ENCODE measurements at regions not wholly inside any gene's neighbourhood (a gene's known extent, or its start where the extent isn't known, plus 50 kb on each side); places are given as distances from the start of the nearest gene placed in this dataset.
"Not testable (repeated sequence)": the region's sequence is repeated elsewhere in the genome, so short reads cannot be mapped to it uniquely, and the experiment has no call there.

- no peak for ATAC-seq (ENCODE audit: low FRiP score)
- DNase-seq (ENCODE audit: low spot score), result no peak
- TF ChIP-seq, protein P1, sequence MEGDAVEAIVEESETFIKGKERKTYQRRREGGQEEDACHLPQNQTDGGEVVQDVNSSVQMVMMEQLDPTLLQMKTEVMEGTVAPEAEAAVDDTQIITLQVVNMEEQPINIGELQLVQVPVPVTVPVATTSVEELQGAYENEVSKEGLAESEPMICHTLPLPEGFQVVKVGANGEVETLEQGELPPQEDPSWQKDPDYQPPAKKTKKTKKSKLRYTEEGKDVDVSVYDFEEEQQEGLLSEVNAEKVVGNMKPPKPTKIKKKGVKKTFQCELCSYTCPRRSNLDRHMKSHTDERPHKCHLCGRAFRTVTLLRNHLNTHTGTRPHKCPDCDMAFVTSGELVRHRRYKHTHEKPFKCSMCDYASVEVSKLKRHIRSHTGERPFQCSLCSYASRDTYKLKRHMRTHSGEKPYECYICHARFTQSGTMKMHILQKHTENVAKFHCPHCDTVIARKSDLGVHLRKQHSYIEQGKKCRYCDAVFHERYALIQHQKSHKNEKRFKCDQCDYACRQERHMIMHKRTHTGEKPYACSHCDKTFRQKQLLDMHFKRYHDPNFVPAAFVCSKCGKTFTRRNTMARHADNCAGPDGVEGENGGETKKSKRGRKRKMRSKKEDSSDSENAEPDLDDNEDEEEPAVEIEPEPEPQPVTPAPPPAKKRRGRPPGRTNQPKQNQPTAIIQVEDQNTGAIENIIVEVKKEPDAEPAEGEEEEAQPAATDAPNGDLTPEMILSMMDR (IDR thresholded peaks at IDR 0.05), result no peak
Observed at GRCh38 chr6:68229566-68229965, 405.5 kb upstream of the ADGRB3 start.

DNA sequence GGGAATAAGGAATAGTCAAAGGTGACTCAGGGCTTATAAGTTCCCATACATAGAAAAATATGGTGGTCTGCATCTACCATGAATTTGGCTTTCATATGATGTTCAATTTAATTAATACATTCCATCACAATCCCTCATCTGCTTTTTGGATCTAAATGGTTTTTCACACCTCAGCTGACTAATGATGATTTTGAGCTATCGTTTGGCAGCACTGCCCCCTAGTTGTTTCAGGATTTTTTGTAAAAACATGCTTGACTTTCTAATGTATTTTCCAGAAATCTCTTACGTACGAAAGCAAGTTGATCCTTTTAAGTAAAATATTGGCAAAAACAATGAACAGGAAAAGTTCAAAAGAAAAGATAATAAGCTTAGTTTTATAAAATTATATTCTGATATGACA, 408.6 kb upstream of the ADGRB3 start:
- ATAC-seq (ENCODE audit: low FRiP score) (no peak), DNase-seq (ENCODE audit: low spot score) (no peak)

DNA sequence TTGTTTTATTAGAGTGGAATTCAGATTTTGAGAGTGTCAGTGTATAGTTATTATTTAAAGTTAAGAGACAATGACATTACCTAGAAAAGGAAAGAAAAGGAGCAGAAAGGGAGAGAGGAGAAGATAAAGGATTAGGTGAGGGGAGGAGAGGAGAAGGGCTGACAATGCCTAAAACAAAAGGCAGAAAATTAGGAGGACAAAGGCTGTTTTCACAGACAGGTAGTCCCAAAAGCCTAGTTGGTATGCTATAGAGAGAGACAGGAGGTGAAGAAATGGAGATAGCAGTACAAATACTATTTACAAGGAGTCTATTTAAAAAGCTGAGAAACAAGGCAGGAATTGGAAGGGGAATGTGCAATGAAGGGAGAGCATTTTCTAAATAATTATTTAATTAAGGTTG, 409.4 kb upstream of the ADGRB3 start:
- DNase-seq (ENCODE audit: low spot score) (no peak), ATAC-seq (ENCODE audit: low FRiP score) (no peak)
- TF ChIP-seq, protein P1 (IDR thresholded peaks at IDR 0.05), result no peak

More for the DNA sequence above, 408.6 kb upstream of the ADGRB3 start:
- TF ChIP-seq, protein P1 (IDR thresholded peaks at IDR 0.05), result no peak

GRCh38 chr6:68211242-68211795, 423.8 kb upstream of the ADGRB3 start:
- TF ChIP-seq, protein P1 (IDR thresholded peaks at IDR 0.05), result no peak
- no peak for ATAC-seq (ENCODE audit: low FRiP score)
- DNase-seq (ENCODE audit: low spot score), result no peak

DNA sequence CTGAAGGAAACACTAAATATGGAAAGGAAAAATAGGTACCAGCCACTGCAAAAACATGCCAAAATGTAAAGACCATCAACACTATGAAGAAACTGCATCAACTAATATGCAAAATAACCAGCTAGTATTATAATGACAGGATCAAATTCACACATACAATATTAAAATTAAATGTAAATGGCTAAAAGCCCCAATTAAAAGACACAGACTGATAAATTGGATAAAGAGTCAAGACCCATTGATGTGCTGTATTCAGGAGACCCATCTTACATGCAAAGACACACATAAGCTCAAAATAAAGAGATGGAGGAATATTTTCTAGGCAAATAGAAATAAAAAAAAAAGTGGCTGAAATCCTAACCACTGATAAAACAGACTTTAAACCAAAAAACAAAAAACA, 427.5 kb upstream of the ADGRB3 start:
- DNase-seq (ENCODE audit: low spot score); ATAC-seq (ENCODE audit: low FRiP score): not testable (repeated sequence)

- ATAC-seq (ENCODE audit: low FRiP score) (no peak), DNase-seq (ENCODE audit: low spot score) (no peak)
- TF ChIP-seq, protein P1 (IDR thresholded peaks at IDR 0.05), result no peak
Observed at GRCh38 chr6:68200929-68201328, 434.2 kb upstream of the ADGRB3 start.

DNA sequence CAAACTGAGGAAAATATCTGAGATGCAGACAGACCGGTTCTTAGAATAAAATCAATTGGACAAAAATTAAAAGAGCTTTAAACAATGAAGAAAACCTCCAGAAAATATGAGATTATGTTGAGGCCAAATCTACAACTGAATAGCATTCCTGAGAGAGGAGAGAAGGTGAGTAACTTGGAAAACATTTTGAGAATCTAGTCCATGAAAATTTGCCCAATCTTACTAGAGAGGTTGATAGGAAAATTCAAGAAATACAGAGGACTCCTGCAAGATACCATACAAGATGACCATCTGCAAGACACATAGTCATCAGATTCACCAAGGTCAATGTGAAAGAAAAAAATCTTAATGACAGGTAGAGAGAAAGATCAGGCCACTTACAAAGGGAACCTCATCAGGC, 437.7 kb upstream of the ADGRB3 start:
- no peak for ATAC-seq (ENCODE audit: low FRiP score)
- TF ChIP-seq, protein P1 (IDR thresholded peaks at IDR 0.05), result no peak
- DNase-seq (ENCODE audit: low spot score), result no peak

DNA sequence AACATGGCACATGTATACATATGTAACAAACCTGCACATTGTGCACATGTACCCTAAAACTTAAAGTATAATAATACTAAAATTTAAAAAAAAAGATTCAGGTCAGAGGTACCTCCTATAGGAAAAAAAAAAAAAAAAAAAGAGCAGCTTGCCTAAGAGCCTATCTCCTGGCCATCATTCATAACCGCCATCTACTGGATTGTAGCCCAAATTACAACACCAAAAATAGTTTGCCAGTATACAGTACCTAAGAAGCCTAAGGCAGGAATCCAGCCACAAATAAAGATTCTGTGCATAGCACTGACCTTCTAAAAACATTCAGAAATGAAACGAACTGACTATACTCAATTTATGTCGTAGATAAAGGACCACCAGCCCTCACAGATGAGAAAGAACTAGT, 438.4 kb upstream of the ADGRB3 start:
- TF ChIP-seq, protein P1 (IDR thresholded peaks at IDR 0.05), result no peak
- no peak for ATAC-seq (ENCODE audit: low FRiP score)
- DNase-seq (ENCODE audit: low spot score), result no peak

DNA sequence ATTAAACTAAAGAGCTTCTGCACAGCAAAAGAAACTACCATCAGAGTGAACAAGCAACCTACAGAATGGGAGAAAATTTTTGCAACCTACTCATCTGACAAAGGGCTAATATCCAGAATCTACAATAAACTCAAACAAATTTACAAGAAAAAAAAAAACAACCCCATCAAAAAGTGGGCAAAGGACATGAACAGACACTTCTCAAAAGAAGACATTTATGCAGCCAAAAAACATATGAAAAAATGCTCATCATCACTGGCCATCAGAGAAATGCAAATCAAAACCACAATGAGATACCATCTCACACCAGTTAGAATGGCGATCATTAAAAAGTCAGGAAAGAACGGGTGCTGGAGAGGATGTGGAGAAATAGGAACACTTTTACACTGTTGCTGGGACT, 439.3 kb upstream of the ADGRB3 start:
- DNase-seq (ENCODE audit: low spot score); ATAC-seq (ENCODE audit: low FRiP score): not testable (repeated sequence)
